Natural killer cell (primary cell): ENCODE measurements at regions not wholly inside any gene's neighbourhood (a gene's known extent, or its start where the extent isn't known, plus 50 kb on each side); places are given as distances from the start of the nearest gene placed in this dataset.

Experiments
- ATAC-seq, 3 donors: fragments of 150-1000 bp in 2 of 3; fragments of 200-7000 bp in 1 of 3; cut with Tn5 transposase; 1 replicate in 1 of 3; 2 replicates in 2 of 3; pipeline ENCODE4 v1.10.0; 2021; ENCODE audit warnings: mild to moderate bottlenecking in 2 of 3, moderate library complexity in 2 of 3
- DNase-seq, 2 donors: peaks; one replicate each; pipeline versions ENCODE4 v3.0.0 to v3.0.0-alpha.2; 2013 to 2021; ENCODE audit warnings: mixed read lengths in 1 of 2
- H3K27ac ChIP-seq: one replicate; pipeline ENCODE4 v1.5.1; 2013; ENCODE audit warnings: mild to moderate bottlenecking, low read length
- H3K27me3 ChIP-seq: one replicate; pipeline ENCODE4 v1.6.1; 2013; ENCODE audit warnings: low read length; ENCODE audit not compliant: control insufficient read depth, insufficient read depth
- H3K36me3 ChIP-seq: one replicate; pipeline ENCODE4 v1.6.1; 2013; ENCODE audit warnings: low read length; ENCODE audit not compliant: control insufficient read depth, insufficient read depth
- H3K4me1 ChIP-seq: one replicate; pipeline ENCODE4 v1.6.1; 2013; ENCODE audit warnings: low read length; ENCODE audit not compliant: control insufficient read depth, insufficient read depth
- H3K4me3 ChIP-seq: one replicate; pipeline ENCODE4 v1.5.1; 2013; ENCODE audit warnings: low read length
- H3K9me3 ChIP-seq: one replicate; pipeline ENCODE4 v1.6.1; 2013; ENCODE audit warnings: low read length; ENCODE audit not compliant: control insufficient read depth, insufficient read depth
- H3K27ac Mint-ChIP-seq, 2 donors: one replicate each; pipeline ENCODE4 v1.8.0; 2022; ENCODE audit warnings: mild to moderate bottlenecking in 2 of 2, mixed read lengths in 2 of 2, moderate library complexity in 1 of 2
- H3K27me3 Mint-ChIP-seq, 2 donors: one replicate each; pipeline ENCODE4 v1.8.0; 2022; ENCODE audit warnings: low read depth in 2 of 2, mixed read lengths in 2 of 2
- H3K36me3 Mint-ChIP-seq: one replicate; pipeline ENCODE4 v1.8.0; 2022; ENCODE audit warnings: mixed read lengths
- H3K4me1 Mint-ChIP-seq, 2 donors: one replicate each; pipeline ENCODE4 v1.8.0; 2022; ENCODE audit warnings: mixed read lengths in 2 of 2
- H3K4me3 Mint-ChIP-seq: one replicate; pipeline ENCODE4 v1.8.0; 2022; ENCODE audit warnings: mild to moderate bottlenecking, moderate library complexity, mixed read lengths
- H3K9me3 Mint-ChIP-seq, 2 donors: one replicate each; pipeline ENCODE4 v1.8.0; 2022; ENCODE audit warnings: mixed read lengths in 2 of 2
- WGBS: methylation state at CpG from one replicate; pipeline ENCODE4 v1.1.7; 2013; ENCODE audit warnings: missing lambda C conversion rate; ENCODE audit not compliant: insufficient coverage; 5-methylcytosine and 5-hydroxymethylcytosine counted together
- intact Hi-C: fragments of 100-400 bp; cut with micrococcal nuclease; formaldehyde crosslinking; loops from one replicate; pipeline ENCODE4 v1.14.2; 2022
- TF ChIP-seq, protein P1 (sequence below): fragments of 200-600 bp; IDR thresholded peaks from one replicate; pipeline ENCODE4 v1.8.0; 2022; ENCODE audit warnings: antibody characterized with exemption

DNA sequence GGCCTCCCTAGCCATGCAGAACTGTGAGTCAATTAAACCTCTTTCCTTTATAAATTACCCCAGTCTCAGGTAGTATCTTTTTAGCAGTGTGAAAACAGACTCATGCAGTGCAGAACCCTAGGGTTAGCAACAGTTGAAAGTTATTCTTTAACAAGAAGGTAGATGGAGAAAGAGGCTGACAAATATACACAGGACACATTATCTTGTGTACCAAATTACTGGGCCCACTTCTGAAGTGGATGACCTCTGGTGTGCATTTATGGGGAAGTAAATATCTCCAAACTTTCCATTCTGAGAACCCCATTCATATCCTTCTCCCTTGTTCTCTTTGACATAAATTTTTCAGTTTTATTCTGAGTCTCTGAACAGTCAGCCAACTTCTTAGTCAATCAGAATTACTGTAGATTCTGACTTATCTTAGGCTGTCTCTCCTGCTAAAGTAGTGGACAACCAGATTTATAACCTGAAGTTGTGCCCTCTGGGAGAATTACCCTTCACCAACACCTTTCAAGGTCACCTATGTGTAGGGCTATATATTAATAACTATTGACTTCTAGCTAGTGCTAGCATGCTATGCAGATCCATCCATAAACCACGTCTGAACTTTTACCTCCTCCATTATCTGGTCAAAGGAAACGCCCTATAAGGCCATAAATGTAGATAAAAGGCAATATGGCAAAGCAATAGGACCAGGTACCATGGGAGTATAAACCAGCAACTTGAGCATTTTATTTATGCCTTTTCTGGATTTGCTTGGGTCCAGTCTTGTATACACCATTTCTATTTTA, 72.5 kb upstream of the TAB3 start:
- no peak overlapping the region for H3K27ac Mint-ChIP-seq
- no peak for ATAC-seq
- Histone ChIP-seq H3K9me3 (no peaks in the 10 kb centered on the region), H3K4me3 (no peak overlapping the region), H3K36me3 (no peaks in the 10 kb centered on the region), H3K4me1 (no peaks in the 10 kb centered on the region), H3K27me3 (no peaks in the 10 kb centered on the region), H3K27ac (no peak overlapping the region)
- TF ChIP-seq, protein P1, sequence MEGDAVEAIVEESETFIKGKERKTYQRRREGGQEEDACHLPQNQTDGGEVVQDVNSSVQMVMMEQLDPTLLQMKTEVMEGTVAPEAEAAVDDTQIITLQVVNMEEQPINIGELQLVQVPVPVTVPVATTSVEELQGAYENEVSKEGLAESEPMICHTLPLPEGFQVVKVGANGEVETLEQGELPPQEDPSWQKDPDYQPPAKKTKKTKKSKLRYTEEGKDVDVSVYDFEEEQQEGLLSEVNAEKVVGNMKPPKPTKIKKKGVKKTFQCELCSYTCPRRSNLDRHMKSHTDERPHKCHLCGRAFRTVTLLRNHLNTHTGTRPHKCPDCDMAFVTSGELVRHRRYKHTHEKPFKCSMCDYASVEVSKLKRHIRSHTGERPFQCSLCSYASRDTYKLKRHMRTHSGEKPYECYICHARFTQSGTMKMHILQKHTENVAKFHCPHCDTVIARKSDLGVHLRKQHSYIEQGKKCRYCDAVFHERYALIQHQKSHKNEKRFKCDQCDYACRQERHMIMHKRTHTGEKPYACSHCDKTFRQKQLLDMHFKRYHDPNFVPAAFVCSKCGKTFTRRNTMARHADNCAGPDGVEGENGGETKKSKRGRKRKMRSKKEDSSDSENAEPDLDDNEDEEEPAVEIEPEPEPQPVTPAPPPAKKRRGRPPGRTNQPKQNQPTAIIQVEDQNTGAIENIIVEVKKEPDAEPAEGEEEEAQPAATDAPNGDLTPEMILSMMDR: no peak
- intact Hi-C loops: no loop called here
- no peaks in the 10 kb centered on the region for H3K36me3 Mint-ChIP-seq
- DNase-seq: no peak
- no peak overlapping the region for H3K4me3 Mint-ChIP-seq
- no peaks in the 10 kb centered on the region for H3K4me1 Mint-ChIP-seq
- no CpG with 5 or more reads among the region's 2 CpGs for WGBS
- no peaks in the 10 kb centered on the region for H3K27me3 Mint-ChIP-seq
- H3K9me3 Mint-ChIP-seq: no peaks in the 10 kb centered on the region

DNA sequence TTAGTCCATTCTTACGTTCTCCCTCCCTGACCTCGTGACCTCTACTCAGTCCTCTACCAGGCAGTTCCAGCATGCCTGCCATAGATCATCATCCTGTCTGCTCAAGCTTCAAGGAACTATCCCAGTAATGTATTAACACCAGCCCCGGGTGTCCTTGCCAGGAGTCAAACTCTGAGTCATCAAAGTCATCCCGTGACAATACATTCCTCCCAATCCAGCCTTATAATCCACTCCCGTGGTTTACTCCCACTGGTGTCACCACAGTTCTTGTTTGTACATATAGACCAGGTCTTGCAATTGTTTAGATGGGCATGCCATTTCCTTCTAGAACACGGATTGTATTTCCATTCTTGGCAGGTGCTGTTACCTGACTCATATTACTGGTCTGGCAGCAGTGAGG, 68.7 kb upstream of the TAB3 start:
- H3K4me1 Mint-ChIP-seq: no peaks in the 10 kb centered on the region

DNA sequence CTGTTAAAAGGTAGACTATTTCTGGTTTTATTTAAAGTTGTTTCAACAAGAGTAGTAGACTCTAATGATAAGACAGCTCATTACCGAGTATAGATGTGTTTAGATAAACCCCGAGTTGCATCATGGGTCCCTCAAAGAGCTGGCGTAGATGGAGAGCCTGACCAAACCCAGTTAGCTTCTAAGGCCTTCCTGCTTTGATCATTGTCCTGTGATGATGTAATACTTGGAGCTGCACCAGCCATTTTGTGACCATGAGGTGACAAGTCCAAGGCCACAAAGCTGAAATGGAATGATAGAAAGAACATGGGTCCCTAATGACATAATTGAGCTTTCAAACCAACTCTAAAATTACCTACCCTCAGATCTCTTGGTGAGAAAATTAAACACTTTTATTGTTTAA, 66.6 kb upstream of the TAB3 start:
- TF ChIP-seq, protein P1: no peak
- H3K4me1 Mint-ChIP-seq: no peaks in the 10 kb centered on the region
- H3K36me3 ChIP-seq: no peaks in the 10 kb centered on the region
- no peaks in the 10 kb centered on the region for H3K36me3 Mint-ChIP-seq
- DNase-seq (no peak), ATAC-seq (no peak)
- no peaks in the 10 kb centered on the region for H3K4me1 ChIP-seq
- intact Hi-C loops: no loop called here
- no peak overlapping the region for H3K4me3 ChIP-seq
- no peak overlapping the region for H3K27ac ChIP-seq
- H3K27me3 ChIP-seq: no peaks in the 10 kb centered on the region
- no peak overlapping the region for H3K4me3 Mint-ChIP-seq
- no peaks in the 10 kb centered on the region for H3K9me3 Mint-ChIP-seq
- H3K9me3 ChIP-seq: no peaks in the 10 kb centered on the region
- H3K27me3 Mint-ChIP-seq: no peaks in the 10 kb centered on the region
- WGBS: 100% methylated on average over 3 of the region's 3 CpGs
- H3K27ac Mint-ChIP-seq: no peak overlapping the region

More for the DNA sequence above, 68.7 kb upstream of the TAB3 start:
- no peaks in the 10 kb centered on the region for H3K9me3 ChIP-seq
- 93% methylated on average over 6 of the region's 6 CpGs for WGBS
- H3K4me1 ChIP-seq: no peaks in the 10 kb centered on the region
- no peak overlapping the region for H3K27ac Mint-ChIP-seq
- intact Hi-C loops: no loop called here
- no peaks in the 10 kb centered on the region for H3K36me3 ChIP-seq
- no peak overlapping the region for H3K4me3 ChIP-seq
- no peaks in the 10 kb centered on the region for H3K9me3 Mint-ChIP-seq
- H3K27me3 ChIP-seq: no peaks in the 10 kb centered on the region
- DNase-seq (no peak), ATAC-seq (no peak)
- no peak overlapping the region for H3K27ac ChIP-seq
- H3K27me3 Mint-ChIP-seq: no peaks in the 10 kb centered on the region
- no peaks in the 10 kb centered on the region for H3K36me3 Mint-ChIP-seq
- TF ChIP-seq, protein P1: no peak
- no peak overlapping the region for H3K4me3 Mint-ChIP-seq

DNA sequence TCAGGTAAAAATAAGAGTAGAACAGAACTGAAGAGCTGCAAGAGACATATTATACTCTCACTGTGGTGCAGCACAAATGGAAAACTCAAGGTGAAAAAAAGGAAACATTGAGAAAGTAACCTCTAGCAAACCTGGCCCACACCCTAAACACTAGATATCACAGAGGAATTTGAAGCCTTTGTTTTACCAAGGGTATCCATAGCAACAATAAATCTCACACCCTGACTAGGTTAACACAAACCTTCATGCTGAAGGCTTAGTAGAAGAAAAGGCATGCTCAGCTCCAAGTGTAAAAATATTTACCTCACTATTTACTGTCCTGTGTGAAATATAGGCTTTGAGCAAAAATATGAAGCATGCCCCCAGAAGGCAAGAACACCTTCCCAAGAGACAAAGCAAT, 61.9 kb upstream of the TAB3 start:
- H3K4me3 Mint-ChIP-seq: no peak overlapping the region

More for the DNA sequence above, 61.9 kb upstream of the TAB3 start:
- DNase-seq: no peak
- Mint-ChIP-seq H3K4me1 (no peaks in the 10 kb centered on the region), H3K9me3 (no peaks in the 10 kb centered on the region), H3K27me3 (peaks cover 0 to 7% of the 10 kb centered on the region in 2 donors), H3K36me3 (no peaks in the 10 kb centered on the region), H3K27ac (no peak overlapping the region)
- no peak overlapping the region for H3K27ac ChIP-seq
- intact Hi-C loops: no loop called here
- H3K36me3 ChIP-seq: no peaks in the 10 kb centered on the region
- ATAC-seq: no peak
- H3K27me3 ChIP-seq: no peaks in the 10 kb centered on the region
- no peak overlapping the region for H3K4me3 ChIP-seq
- H3K4me1 ChIP-seq: no peaks in the 10 kb centered on the region
- TF ChIP-seq, protein P1: no peak
- no peaks in the 10 kb centered on the region for H3K9me3 ChIP-seq
